Progenitor cell of endocrine pancreas (in vitro differentiated cells): ENCODE measurements at regions not wholly inside any gene's neighbourhood (a gene's known extent, or its start where the extent isn't known, plus 50 kb on each side); places are given as distances from the start of the nearest gene placed in this dataset.

Source experiments
- DNase-seq: peaks from one replicate; pipeline ENCODE4 v3.0.0; 2021; ENCODE audit warnings: low spot score; ENCODE audit not compliant: unreplicated experiment
- H3K27ac Mint-ChIP-seq: 2 replicates; pipeline ENCODE4 v1.8.0; 2021; ENCODE audit warnings: mild to moderate bottlenecking, moderate library complexity, mixed read lengths
- H3K27me3 Mint-ChIP-seq: 2 replicates; pipeline ENCODE4 v1.8.0; 2021; ENCODE audit warnings: mixed read lengths
- H3K36me3 Mint-ChIP-seq: 2 replicates; pipeline ENCODE4 v1.8.0; 2022; ENCODE audit warnings: mixed read lengths; ENCODE audit not compliant: insufficient read depth
- H3K4me1 Mint-ChIP-seq: 2 replicates; pipeline ENCODE4 v1.8.0; 2021; ENCODE audit warnings: low read depth, mixed read lengths
- H3K4me3 Mint-ChIP-seq: 2 replicates; pipeline ENCODE4 v1.8.0; 2021; ENCODE audit warnings: low read depth, mild to moderate bottlenecking, moderate library complexity, mixed read lengths
- H3K9me3 Mint-ChIP-seq: 2 replicates; pipeline ENCODE4 v1.8.0; 2021; ENCODE audit warnings: low read depth, mixed read lengths
- TF ChIP-seq, protein P1 (sequence below): fragments of 200-600 bp; sonication (generic); IDR thresholded peaks from one replicate; pipeline ENCODE4 v1.5.0; 2021; ENCODE audit warnings: antibody characterized with exemption, mild to moderate bottlenecking; ENCODE audit not compliant: unreplicated experiment

DNA sequence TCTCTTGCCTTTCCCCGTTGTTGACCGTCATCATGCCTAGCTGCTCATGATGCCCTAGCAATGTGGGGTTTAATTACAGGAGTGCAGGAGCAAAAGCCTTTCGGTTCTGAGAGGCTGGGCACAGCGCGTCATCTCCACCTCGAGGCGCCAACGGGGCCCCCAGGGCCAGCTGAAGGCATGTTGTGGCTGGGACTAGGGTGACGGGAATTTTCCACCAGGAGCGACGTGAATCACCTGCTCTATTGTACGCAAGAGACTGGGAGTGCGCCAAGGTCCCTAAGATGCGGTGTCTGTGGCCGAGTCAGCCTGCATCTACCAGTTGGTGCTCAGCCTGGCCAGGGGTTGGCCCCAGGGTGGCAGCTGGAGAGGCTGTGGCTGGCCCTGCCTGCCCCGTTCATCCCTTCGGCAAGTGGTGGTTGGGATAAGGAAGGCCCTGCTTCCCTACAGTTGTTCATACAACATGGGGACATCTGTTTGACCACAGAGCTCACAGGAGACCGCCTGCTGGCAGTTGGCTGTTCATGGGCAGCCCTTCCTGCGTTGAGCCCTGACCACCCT lies 1175.6 kb downstream of the BRD1 start:
- no peaks in the 10 kb centered on the region for H3K36me3 Mint-ChIP-seq
- no peaks in the 10 kb centered on the region for H3K4me1 Mint-ChIP-seq
- no peak overlapping the region for H3K4me3 Mint-ChIP-seq
- TF ChIP-seq, protein P1, sequence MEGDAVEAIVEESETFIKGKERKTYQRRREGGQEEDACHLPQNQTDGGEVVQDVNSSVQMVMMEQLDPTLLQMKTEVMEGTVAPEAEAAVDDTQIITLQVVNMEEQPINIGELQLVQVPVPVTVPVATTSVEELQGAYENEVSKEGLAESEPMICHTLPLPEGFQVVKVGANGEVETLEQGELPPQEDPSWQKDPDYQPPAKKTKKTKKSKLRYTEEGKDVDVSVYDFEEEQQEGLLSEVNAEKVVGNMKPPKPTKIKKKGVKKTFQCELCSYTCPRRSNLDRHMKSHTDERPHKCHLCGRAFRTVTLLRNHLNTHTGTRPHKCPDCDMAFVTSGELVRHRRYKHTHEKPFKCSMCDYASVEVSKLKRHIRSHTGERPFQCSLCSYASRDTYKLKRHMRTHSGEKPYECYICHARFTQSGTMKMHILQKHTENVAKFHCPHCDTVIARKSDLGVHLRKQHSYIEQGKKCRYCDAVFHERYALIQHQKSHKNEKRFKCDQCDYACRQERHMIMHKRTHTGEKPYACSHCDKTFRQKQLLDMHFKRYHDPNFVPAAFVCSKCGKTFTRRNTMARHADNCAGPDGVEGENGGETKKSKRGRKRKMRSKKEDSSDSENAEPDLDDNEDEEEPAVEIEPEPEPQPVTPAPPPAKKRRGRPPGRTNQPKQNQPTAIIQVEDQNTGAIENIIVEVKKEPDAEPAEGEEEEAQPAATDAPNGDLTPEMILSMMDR, result no peak
- H3K9me3 Mint-ChIP-seq, result no peaks in the 10 kb centered on the region
- no peaks in the 10 kb centered on the region for H3K27me3 Mint-ChIP-seq
- DNase-seq, result no peak
- no peak overlapping the region for H3K27ac Mint-ChIP-seq

DNA sequence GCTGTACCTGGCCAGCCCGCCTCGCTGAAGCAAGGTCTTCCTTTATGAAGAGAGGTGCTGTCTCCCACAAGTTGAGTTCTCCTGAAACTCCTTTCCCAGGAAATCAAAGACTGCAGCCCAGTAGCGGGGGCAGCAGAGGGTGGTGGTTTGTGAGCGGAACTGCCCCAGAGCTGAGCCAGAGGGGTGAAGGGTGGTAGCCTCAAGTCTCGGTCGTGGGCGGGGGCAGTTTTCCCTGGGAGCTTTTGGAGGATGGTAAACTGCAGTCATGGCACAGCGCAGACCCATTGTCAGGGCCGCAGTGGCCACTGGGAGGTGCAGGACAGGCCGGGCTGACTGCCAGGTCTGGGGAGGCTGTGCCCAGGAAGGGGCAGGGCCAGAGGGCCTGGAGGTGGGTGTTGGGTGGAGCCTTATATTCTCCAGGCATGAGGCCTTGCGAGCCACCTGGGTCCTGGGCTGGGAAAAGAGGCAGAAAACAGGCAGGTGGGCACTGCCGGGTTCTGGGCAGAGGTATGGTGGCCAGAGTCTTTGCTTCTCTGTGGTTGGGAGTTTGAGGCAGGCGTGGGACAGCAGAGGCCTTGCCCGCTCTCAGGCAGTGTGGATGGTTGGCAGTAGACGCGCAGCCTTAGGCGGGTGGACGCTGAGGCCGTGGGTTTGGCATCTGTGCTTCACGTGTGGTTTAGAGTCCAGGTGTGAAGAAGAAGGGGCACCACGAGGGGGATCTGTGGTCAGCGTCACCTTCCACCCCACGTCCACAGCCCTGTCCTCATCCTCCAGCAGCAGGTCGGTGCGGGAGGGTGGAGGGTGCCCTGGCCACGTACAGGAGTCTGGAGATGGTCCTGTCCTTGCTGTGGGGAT lies 1176.4 kb downstream of the BRD1 start:
- TF ChIP-seq, protein P1, result no peak
- DNase-seq, result no peak
- Mint-ChIP-seq H3K36me3 (no peaks in the 10 kb centered on the region), H3K9me3 (no peaks in the 10 kb centered on the region), H3K27me3 (no peaks in the 10 kb centered on the region), H3K4me3 (no peak overlapping the region), H3K4me1 (no peaks in the 10 kb centered on the region), H3K27ac (no peak overlapping the region)

DNA sequence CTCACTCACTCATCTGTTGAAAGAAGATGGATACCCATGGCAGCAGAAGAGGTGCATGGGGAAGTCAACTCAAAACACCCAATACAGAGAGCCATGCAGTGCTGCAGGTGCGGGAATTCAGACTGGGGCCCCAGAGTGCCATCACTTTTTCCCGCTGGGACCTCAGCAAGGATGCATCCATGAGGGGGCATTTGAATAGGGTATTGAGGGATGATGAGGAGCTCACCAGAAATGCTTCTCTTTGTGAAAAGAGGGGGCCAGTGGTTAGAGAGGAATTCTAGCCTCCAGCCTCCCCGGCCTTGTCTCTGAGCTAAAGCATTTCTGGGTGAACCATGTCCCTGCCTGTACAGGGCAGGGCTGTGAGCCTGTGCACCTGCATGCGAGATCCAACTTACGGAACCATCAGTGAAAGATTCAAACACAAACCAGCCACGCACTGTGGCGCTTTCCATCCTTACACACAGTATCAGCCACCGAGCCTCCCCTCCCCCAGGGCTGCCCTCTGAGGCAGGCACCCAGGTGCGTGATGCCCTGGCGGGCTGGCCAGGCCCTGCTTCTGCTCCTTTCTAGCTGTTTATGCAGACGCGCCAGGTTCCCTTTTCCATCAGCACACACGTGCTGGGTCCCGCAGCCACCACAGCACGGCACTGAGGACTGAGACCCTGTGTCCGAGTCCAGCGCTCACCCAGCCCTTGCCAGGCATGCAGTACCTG lies 1177.2 kb downstream of the BRD1 start:
- Mint-ChIP-seq H3K36me3 (no peaks in the 10 kb centered on the region), H3K4me3 (no peak overlapping the region), H3K27ac (no peak overlapping the region), H3K4me1 (no peaks in the 10 kb centered on the region), H3K9me3 (no peaks in the 10 kb centered on the region), H3K27me3 (no peaks in the 10 kb centered on the region)
- no peak for DNase-seq
- TF ChIP-seq, protein P1, result no peak

DNA sequence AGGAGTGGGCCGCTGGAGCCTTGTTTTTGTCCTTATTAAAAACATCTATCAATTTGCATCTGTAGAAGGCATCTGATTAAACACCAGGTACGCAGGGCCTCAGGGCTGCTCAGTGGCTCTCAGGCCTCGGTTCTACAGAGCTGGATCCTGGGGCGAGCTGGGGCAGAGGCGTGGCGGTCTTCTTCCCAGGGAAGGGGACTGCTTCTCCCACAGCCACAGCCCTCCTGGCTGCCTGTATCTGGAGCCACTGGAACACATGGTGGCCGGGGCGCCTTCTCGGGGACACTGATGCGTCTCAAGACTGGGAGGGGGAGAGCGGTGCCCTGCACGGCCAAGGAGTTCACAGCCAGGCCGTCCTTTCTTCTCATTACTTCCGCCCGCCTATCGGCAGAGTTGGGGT lies 1178.2 kb downstream of the BRD1 start:
- Mint-ChIP-seq H3K9me3 (no peaks in the 10 kb centered on the region), H3K27ac (no peak overlapping the region), H3K27me3 (no peaks in the 10 kb centered on the region), H3K4me3 (no peak overlapping the region), H3K4me1 (no peaks in the 10 kb centered on the region), H3K36me3 (no peaks in the 10 kb centered on the region)
- DNase-seq, result no peak
- TF ChIP-seq, protein P1, result no peak

DNA sequence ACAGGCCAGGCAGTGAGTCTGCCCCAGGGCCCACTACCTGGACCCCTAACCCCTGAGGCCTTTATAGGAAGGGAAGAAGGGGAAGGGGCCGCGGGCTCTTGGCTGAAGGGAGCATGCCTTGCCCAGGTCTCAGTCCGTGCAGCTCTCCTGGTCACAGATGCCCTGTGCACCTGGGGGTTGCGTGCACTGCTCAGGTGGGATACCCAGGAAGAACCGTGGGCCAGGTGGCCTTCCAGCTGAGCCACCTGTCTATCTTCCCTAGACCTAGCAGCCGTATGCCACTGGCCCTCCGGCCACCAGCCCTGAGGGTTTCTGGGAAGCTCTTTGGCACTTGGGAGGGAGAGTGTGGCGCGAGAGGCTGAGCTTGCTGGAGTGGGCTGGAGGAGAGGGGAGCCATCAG lies 1178.6 kb downstream of the BRD1 start:
- no peak overlapping the region for H3K27ac Mint-ChIP-seq
- H3K4me1 Mint-ChIP-seq, result no peaks in the 10 kb centered on the region
- no peaks in the 10 kb centered on the region for H3K27me3 Mint-ChIP-seq

More for the DNA sequence above, 1178.6 kb downstream of the BRD1 start:
- no peak for DNase-seq
- Mint-ChIP-seq H3K4me3 (no peak overlapping the region), H3K36me3 (no peaks in the 10 kb centered on the region), H3K9me3 (no peaks in the 10 kb centered on the region)
- TF ChIP-seq, protein P1, result no peak
